ENCODE measurements at regions not wholly inside any gene's neighbourhood (a gene's known extent, or its start where the extent isn't known, plus 50 kb on each side); places are given as distances from the start of the nearest gene placed in this dataset.

- no peak for TF ChIP-seq EZH2phosphoT487 (IDR thresholded peaks at IDR 0.05)
- TF ChIP-seq, protein P1, sequence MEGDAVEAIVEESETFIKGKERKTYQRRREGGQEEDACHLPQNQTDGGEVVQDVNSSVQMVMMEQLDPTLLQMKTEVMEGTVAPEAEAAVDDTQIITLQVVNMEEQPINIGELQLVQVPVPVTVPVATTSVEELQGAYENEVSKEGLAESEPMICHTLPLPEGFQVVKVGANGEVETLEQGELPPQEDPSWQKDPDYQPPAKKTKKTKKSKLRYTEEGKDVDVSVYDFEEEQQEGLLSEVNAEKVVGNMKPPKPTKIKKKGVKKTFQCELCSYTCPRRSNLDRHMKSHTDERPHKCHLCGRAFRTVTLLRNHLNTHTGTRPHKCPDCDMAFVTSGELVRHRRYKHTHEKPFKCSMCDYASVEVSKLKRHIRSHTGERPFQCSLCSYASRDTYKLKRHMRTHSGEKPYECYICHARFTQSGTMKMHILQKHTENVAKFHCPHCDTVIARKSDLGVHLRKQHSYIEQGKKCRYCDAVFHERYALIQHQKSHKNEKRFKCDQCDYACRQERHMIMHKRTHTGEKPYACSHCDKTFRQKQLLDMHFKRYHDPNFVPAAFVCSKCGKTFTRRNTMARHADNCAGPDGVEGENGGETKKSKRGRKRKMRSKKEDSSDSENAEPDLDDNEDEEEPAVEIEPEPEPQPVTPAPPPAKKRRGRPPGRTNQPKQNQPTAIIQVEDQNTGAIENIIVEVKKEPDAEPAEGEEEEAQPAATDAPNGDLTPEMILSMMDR (IDR thresholded peaks at IDR 0.05) = no peak
Measured at GRCh38 chr2:7840651-7841380, 841.0 kb upstream of the ID2 start.
